Mesenchymal stem cell (in vitro differentiated cells and primary cell): ENCODE measurements at regions not wholly inside any gene's neighbourhood (a gene's known extent, or its start where the extent isn't known, plus 50 kb on each side); places are given as distances from the start of the nearest gene placed in this dataset.

Experiments
- DNase-seq: peaks from one replicate; pipeline ENCODE4 v3.0.0-alpha.2; 2013
- H2AFZ ChIP-seq: one replicate; pipeline ENCODE4 v1.6.1; 2013; ENCODE audit warnings: low read depth, mild to moderate bottlenecking, control low read depth, inconsistent platforms, low read length, moderate library complexity
- H2AK5ac ChIP-seq: 2 replicates; pipeline ENCODE4 v1.6.1; 2013; ENCODE audit warnings: low read length, moderate library complexity, mild to moderate bottlenecking, inconsistent platforms; ENCODE audit not compliant: severe bottlenecking
- H2BK120ac ChIP-seq: one replicate; pipeline ENCODE4 v1.6.1; 2013; ENCODE audit warnings: low read depth, mild to moderate bottlenecking, inconsistent platforms, low read length, moderate library complexity
- H2BK12ac ChIP-seq, 2 experiments: one replicate each; pipeline ENCODE4 v1.6.1; 2013; ENCODE audit warnings: inconsistent platforms in 2 of 2, low read length in 2 of 2, mild to moderate bottlenecking in 2 of 2, moderate library complexity in 2 of 2, control low read depth in 1 of 2
- H2BK15ac ChIP-seq: one replicate; pipeline ENCODE4 v1.6.1; 2013; ENCODE audit warnings: mild to moderate bottlenecking, low read depth, inconsistent platforms; ENCODE audit not compliant: poor library complexity, severe bottlenecking
- H2BK5ac ChIP-seq: 2 replicates; pipeline ENCODE4 v1.6.1; 2013; ENCODE audit warnings: low read depth, mild to moderate bottlenecking, low read length, control low read depth, inconsistent platforms; ENCODE audit not compliant: poor library complexity, severe bottlenecking
- H3K14ac ChIP-seq, 2 experiments: one replicate each; pipeline ENCODE4 v1.6.1; 2013; ENCODE audit warnings: inconsistent platforms in 2 of 2, low read length in 2 of 2, control low read depth in 1 of 2, mild to moderate bottlenecking in 1 of 2, moderate library complexity in 1 of 2
- H3K18ac ChIP-seq, 2 experiments: one replicate each; pipeline ENCODE4 v1.6.1; 2013; ENCODE audit warnings: inconsistent platforms in 2 of 2, low read length in 2 of 2, control low read depth in 1 of 2, low read depth in 1 of 2, mild to moderate bottlenecking in 1 of 2
- H3K23ac ChIP-seq, 2 experiments: one replicate each; pipeline ENCODE4 v1.6.1; 2013; ENCODE audit warnings: inconsistent platforms in 2 of 2, low read length in 2 of 2, mild to moderate bottlenecking in 2 of 2, moderate library complexity in 2 of 2, control low read depth in 1 of 2
- H3K27ac ChIP-seq: 2 replicates; pipeline ENCODE4 v1.5.1; 2013; ENCODE audit warnings: mild to moderate bottlenecking, moderate library complexity, low read length, control low read depth, inconsistent platforms; ENCODE audit not compliant: poor library complexity, severe bottlenecking
- H3K27me3 ChIP-seq, 2 experiments: 2 replicates each; pipeline versions ENCODE4 v1.6.1 to v1.7.0; 2013; ENCODE audit warnings: low read length in 2 of 2, mild to moderate bottlenecking in 2 of 2, moderate library complexity in 2 of 2, control low read depth in 1 of 2, inconsistent platforms in 1 of 2; ENCODE audit not compliant: control insufficient read depth in 1 of 2, insufficient read depth in 1 of 2
- H3K36me3 ChIP-seq, 2 experiments: 2 replicates each; pipeline versions ENCODE4 v1.6.1 to v1.7.0; 2013; ENCODE audit warnings: low read length in 2 of 2, control low read depth in 1 of 2, inconsistent platforms in 1 of 2, low read depth in 1 of 2, mild to moderate bottlenecking in 1 of 2; ENCODE audit not compliant: insufficient read depth in 2 of 2, control insufficient read depth in 1 of 2
- H3K4ac ChIP-seq, 2 experiments: one replicate each; pipeline ENCODE4 v1.6.1; 2013; ENCODE audit warnings: inconsistent platforms in 2 of 2, low read length in 2 of 2, mild to moderate bottlenecking in 2 of 2, moderate library complexity in 2 of 2, control low read depth in 1 of 2, low read depth in 1 of 2
- H3K4me1 ChIP-seq: 2 replicates; pipeline ENCODE4 v1.6.1; 2013; ENCODE audit warnings: low read depth, low read length, control low read depth; ENCODE audit not compliant: control insufficient read depth, insufficient read depth
- H3K4me2 ChIP-seq: 2 replicates; pipeline ENCODE4 v1.6.1; 2013; ENCODE audit warnings: low read length, mild to moderate bottlenecking, inconsistent platforms; ENCODE audit not compliant: poor library complexity, severe bottlenecking
- H3K4me3 ChIP-seq, 2 experiments: 2 replicates each; pipeline versions ENCODE4 v1.5.1 to v1.7.0; 2013; ENCODE audit warnings: low read length in 2 of 2, mild to moderate bottlenecking in 2 of 2, control low read depth in 1 of 2, low read depth in 1 of 2; ENCODE audit not compliant: insufficient read depth in 1 of 2
- H3K79me1 ChIP-seq: replicated peaks from 2 replicates; pipeline ENCODE4 v1.6.1; 2013; ENCODE audit warnings: mild to moderate bottlenecking, control low read depth, low read length, inconsistent platforms; ENCODE audit not compliant: poor library complexity, severe bottlenecking
- H3K9ac ChIP-seq: 2 replicates; pipeline ENCODE4 v1.7.0; 2013; ENCODE audit warnings: mild to moderate bottlenecking, low read length, moderate library complexity
- H3K9me3 ChIP-seq: 2 replicates; pipeline ENCODE4 v1.7.0; 2013; ENCODE audit warnings: mild to moderate bottlenecking, low read length; ENCODE audit not compliant: control insufficient read depth
- H4K8ac ChIP-seq: one replicate; pipeline ENCODE4 v1.6.1; 2013; ENCODE audit warnings: inconsistent platforms, mild to moderate bottlenecking, low read length, moderate library complexity
- H4K91ac ChIP-seq: one replicate; pipeline ENCODE4 v1.6.1; 2013; ENCODE audit warnings: mild to moderate bottlenecking, low read length, inconsistent platforms
- WGBS: methylation state at CpG from one replicate; pipeline ENCODE4 v1.1.7; 2013; ENCODE audit warnings: mixed read lengths; 5-methylcytosine and 5-hydroxymethylcytosine counted together

GRCh38 chr2:10190255-10190654 lies 67.7 kb downstream of the RRM2 start:
- WGBS: 96% methylated on average over 3 of the region's 3 CpGs

GRCh38 chr2:10190737-10191532 lies 68.4 kb downstream of the RRM2 start:
- no peak overlapping the region for H2AK5ac ChIP-seq
- H2BK15ac ChIP-seq: no peak overlapping the region
- H3K18ac ChIP-seq: no peak overlapping the region
- 75% methylated on average over 8 of the region's 10 CpGs for WGBS
- no peak overlapping the region for H3K23ac ChIP-seq
- H4K91ac ChIP-seq: no peak overlapping the region
- H3K79me1 ChIP-seq: no peaks in the 10 kb centered on the region
- no peak overlapping the region for H3K27ac ChIP-seq
- no peak overlapping the region for H3K4ac ChIP-seq
- H2BK12ac ChIP-seq: no peak overlapping the region
- no peak overlapping the region for H2AFZ ChIP-seq
- H2BK120ac ChIP-seq: no peak overlapping the region
- no peak overlapping the region for H4K8ac ChIP-seq
- H3K36me3 ChIP-seq: no peaks in the 10 kb centered on the region
- no peaks in the 10 kb centered on the region for H3K9me3 ChIP-seq
- H3K4me2 ChIP-seq: no peak overlapping the region
- H3K27me3 ChIP-seq: peaks cover 0 to 3% of the 10 kb centered on the region in 2 experiments
- no peak overlapping the region for H3K4me3 ChIP-seq
- H3K4me1 ChIP-seq: peaks cover 8% of the 10 kb centered on the region
- H2BK5ac ChIP-seq: no peak overlapping the region
- no peak overlapping the region for H3K14ac ChIP-seq
- no peak for DNase-seq
- no peak overlapping the region for H3K9ac ChIP-seq

More at GRCh38 chr2:10190255-10190654, 67.7 kb downstream of the RRM2 start:
- no peak overlapping the region for H3K4me3 ChIP-seq
- no peak overlapping the region for H3K9ac ChIP-seq
- H3K23ac ChIP-seq: no peak overlapping the region
- no peak for DNase-seq
- no peak overlapping the region for H2AK5ac ChIP-seq
- no peak overlapping the region for H4K8ac ChIP-seq
- H2BK120ac ChIP-seq: no peak overlapping the region
- H3K4me2 ChIP-seq: no peak overlapping the region
- H2BK5ac ChIP-seq: no peak overlapping the region
- H2AFZ ChIP-seq: no peak overlapping the region
- H2BK12ac ChIP-seq: no peak overlapping the region
- no peaks in the 10 kb centered on the region for H3K79me1 ChIP-seq
- peaks cover 8% of the 10 kb centered on the region for H3K4me1 ChIP-seq
- H3K27ac ChIP-seq: no peak overlapping the region
- H2BK15ac ChIP-seq: no peak overlapping the region
- no peak overlapping the region for H3K4ac ChIP-seq
- no peak overlapping the region for H4K91ac ChIP-seq
- H3K14ac ChIP-seq: no peak overlapping the region
- H3K36me3 ChIP-seq: no peaks in the 10 kb centered on the region
- no peak overlapping the region for H3K18ac ChIP-seq
- H3K27me3 ChIP-seq: peaks cover 0 to 7% of the 10 kb centered on the region in 2 experiments
- H3K9me3 ChIP-seq: no peaks in the 10 kb centered on the region

- Histone ChIP-seq H3K9me3 (no peaks in the 10 kb centered on the region), H4K91ac (peak overlapping the region; percentile 14), H3K36me3 (no peaks in the 10 kb centered on the region), H3K27me3 (peaks cover 0 to 2% of the 10 kb centered on the region in 2 experiments), H3K9ac (no peak overlapping the region), H3K4me2 (no peak overlapping the region), H2AFZ (no peak overlapping the region), H3K14ac (no peak overlapping the region), H2BK15ac (no peak overlapping the region), H3K4ac (no peak overlapping the region), H2BK12ac (no peak overlapping the region), H3K18ac (no peak overlapping the region), H3K27ac (no peak overlapping the region), H3K4me1 (peaks cover 8% of the 10 kb centered on the region), H3K23ac (no peak overlapping the region), H3K79me1 (no peaks in the 10 kb centered on the region), H3K4me3 (no peak overlapping the region), H2BK5ac (no peak overlapping the region), H2AK5ac (no peak overlapping the region), H2BK120ac (no peak overlapping the region), H4K8ac (no peak overlapping the region)
- DNase-seq: no peak
- 96% methylated on average over 14 of the region's 14 CpGs for WGBS
Measured at GRCh38 chr2:10191554-10191953, 69.0 kb downstream of the RRM2 start.

GRCh38 chr2:10192392-10193015 lies 70.0 kb downstream of the RRM2 start:
- Histone ChIP-seq H2BK5ac (no peak overlapping the region), H2AK5ac (no peak overlapping the region), H3K9ac (no peak overlapping the region), H2BK15ac (no peak overlapping the region), H3K4ac (no peak overlapping the region), H3K36me3 (no peaks in the 10 kb centered on the region), H3K4me3 (no peak overlapping the region), H3K4me2 (no peak overlapping the region), H3K27ac (no peak overlapping the region), H3K18ac (no peak overlapping the region), H2AFZ (no peak overlapping the region), H3K4me1 (peaks cover 8% of the 10 kb centered on the region), H4K91ac (no peak overlapping the region), H3K9me3 (no peaks in the 10 kb centered on the region), H3K79me1 (no peaks in the 10 kb centered on the region), H3K14ac (no peak overlapping the region), H2BK12ac (no peak overlapping the region), H4K8ac (no peak overlapping the region), H3K27me3 (peaks cover 0 to 2% of the 10 kb centered on the region in 2 experiments), H2BK120ac (no peak overlapping the region), H3K23ac (no peak overlapping the region)
- WGBS: 95% methylated on average over 10 of the region's 10 CpGs
- no peak for DNase-seq
